MM.1S (cell line): ENCODE measurements at regions not wholly inside any gene's neighbourhood (a gene's known extent, or its start where the extent isn't known, plus 50 kb on each side); places are given as distances from the start of the nearest gene placed in this dataset.

Experiments used
- EZH2 ChIP-seq: fragments of 300-600 bp; sonication (generic); optimal IDR thresholded peaks from 2 replicates; pipeline ENCODE3; 2017; ENCODE audit warnings: low read depth, mild to moderate bottlenecking, antibody characterized with exemption, low read length, mixed read lengths
- EZH2phosphoT487 ChIP-seq: fragments of 300-600 bp; sonication (generic); IDR thresholded peaks from 2 replicates; pipeline ENCODE4 v1.6.1; 2018; ENCODE audit warnings: antibody characterized with exemption, low read length
- TF ChIP-seq, protein P1 (sequence below): fragments of 300-600 bp; sonication (generic); IDR thresholded peaks from 2 replicates; pipeline ENCODE4 v1.5.1; 2016; ENCODE audit warnings: antibody characterized with exemption, low read length, mixed read lengths

DNA sequence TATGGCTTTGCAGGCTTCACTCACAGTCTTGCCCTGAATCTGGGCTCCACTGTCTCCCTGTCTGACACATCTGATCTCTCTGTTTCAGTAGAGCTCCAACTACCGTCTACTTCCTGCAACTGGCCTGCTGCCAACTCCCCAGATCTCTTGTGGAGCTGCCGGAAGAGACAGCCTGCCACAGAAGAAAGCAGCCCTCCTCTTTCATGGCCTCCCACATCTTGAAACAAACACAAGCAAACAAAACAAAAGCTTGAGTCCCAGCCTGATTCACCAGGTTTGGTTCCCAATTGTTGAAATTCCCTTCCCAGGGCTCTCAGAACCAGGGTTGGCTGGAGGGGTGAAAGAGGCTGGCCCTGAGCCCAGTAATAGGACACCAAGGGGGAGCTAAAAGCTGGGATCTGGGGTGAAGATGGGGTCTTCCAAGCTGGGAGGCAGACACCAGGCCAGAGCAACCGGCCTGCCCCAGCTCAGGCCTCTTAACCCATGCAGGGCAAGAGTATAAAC lies 55.3 kb upstream of the CA12 start:
- TF ChIP-seq, protein P1, sequence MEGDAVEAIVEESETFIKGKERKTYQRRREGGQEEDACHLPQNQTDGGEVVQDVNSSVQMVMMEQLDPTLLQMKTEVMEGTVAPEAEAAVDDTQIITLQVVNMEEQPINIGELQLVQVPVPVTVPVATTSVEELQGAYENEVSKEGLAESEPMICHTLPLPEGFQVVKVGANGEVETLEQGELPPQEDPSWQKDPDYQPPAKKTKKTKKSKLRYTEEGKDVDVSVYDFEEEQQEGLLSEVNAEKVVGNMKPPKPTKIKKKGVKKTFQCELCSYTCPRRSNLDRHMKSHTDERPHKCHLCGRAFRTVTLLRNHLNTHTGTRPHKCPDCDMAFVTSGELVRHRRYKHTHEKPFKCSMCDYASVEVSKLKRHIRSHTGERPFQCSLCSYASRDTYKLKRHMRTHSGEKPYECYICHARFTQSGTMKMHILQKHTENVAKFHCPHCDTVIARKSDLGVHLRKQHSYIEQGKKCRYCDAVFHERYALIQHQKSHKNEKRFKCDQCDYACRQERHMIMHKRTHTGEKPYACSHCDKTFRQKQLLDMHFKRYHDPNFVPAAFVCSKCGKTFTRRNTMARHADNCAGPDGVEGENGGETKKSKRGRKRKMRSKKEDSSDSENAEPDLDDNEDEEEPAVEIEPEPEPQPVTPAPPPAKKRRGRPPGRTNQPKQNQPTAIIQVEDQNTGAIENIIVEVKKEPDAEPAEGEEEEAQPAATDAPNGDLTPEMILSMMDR: peak; percentile 49
- TF ChIP-seq EZH2: no peak
- no peak for TF ChIP-seq EZH2phosphoT487
